PC-3 (cell line): ENCODE measurements at regions not wholly inside any gene's neighbourhood (a gene's known extent, or its start where the extent isn't known, plus 50 kb on each side); places are given as distances from the start of the nearest gene placed in this dataset.

Experiments used
- CTCF ChIP-seq: fragments of 300-600 bp; sonication (generic); conservative IDR thresholded peaks from 2 replicates; pipeline ENCODE4 v1.5.1; 2017; ENCODE audit warnings: antibody characterized with exemption, low read depth, mild to moderate bottlenecking, low read length
- EZH2 ChIP-seq: fragments of 300-600 bp; sonication (generic); IDR thresholded peaks from one replicate; pipeline ENCODE4 v1.6.1; 2017; ENCODE audit warnings: antibody characterized with exemption, mild to moderate bottlenecking, low read length; ENCODE audit not compliant: unreplicated experiment
- EZH2phosphoT487 ChIP-seq: fragments of 300-600 bp; sonication (generic); IDR thresholded peaks from 2 replicates; pipeline ENCODE4 v1.6.1; 2018; ENCODE audit warnings: mild to moderate bottlenecking, antibody characterized with exemption, low read length, borderline replicate concordance

- TF ChIP-seq CTCF: no peak
- TF ChIP-seq EZH2: no peak
- no peak for TF ChIP-seq EZH2phosphoT487
Measured at GRCh38 chrX:23589496-23589895, 77.8 kb upstream of the PRDX4 start.
